Transverse colon (tissue), 4 donors: ENCODE measurements at regions not wholly inside any gene's neighbourhood (a gene's known extent, or its start where the extent isn't known, plus 50 kb on each side); places are given as distances from the start of the nearest gene placed in this dataset.

Experiments used
- DNase-seq: peaks from one replicate; pipeline ENCODE4 v3.0.0-alpha.2; 2019
- H3K27ac ChIP-seq, 4 donors: fragments of 200-600 bp; sonication (generic); 2 replicates each; pipeline ENCODE4 v1.5.1; 2016 to 2018; ENCODE audit warnings: inconsistent platforms in 4 of 4
- H3K27me3 ChIP-seq: fragments of 200-600 bp; sonication (generic); 2 replicates; pipeline ENCODE4 v1.5.1; 2017; ENCODE audit warnings: inconsistent platforms
- H3K36me3 ChIP-seq, 4 donors: fragments of 200-600 bp; sonication (generic); 2 replicates each; pipeline ENCODE4 v1.5.1; 2017 to 2019; ENCODE audit warnings: inconsistent platforms in 4 of 4
- H3K4me1 ChIP-seq, 4 donors: fragments of 200-600 bp; sonication (generic); 2 replicates each; pipeline ENCODE4 v1.5.1; 2017 to 2020; ENCODE audit warnings: inconsistent platforms in 4 of 4
- H3K4me3 ChIP-seq, 4 donors: fragments of 200-600 bp; sonication (generic); 1 replicate in 1 of 4; 2 replicates in 3 of 4; pipeline versions ENCODE4 v1.5.1 to v1.6.1; 2017 to 2019; ENCODE audit warnings: inconsistent platforms in 4 of 4
- H3K9me3 ChIP-seq, 2 donors: fragments of 200-600 bp; sonication (generic); 2 replicates each; pipeline ENCODE4 v1.5.1; 2017 to 2019; ENCODE audit warnings: inconsistent platforms in 2 of 2
- EP300 ChIP-seq: sonication (generic); formaldehyde crosslinking; IDR thresholded peaks from one replicate; pipeline ENCODE4 v1.6.1; 2017; ENCODE audit warnings: antibody characterized with exemption, low read depth
- POLR2A ChIP-seq: fragments of 450-650 bp; IDR thresholded peaks from one replicate; pipeline ENCODE4 v1.6.1; 2016; ENCODE audit warnings: antibody characterized with exemption, mild to moderate bottlenecking, moderate library complexity
- POLR2AphosphoS5 ChIP-seq, 3 donors: sonication (generic); formaldehyde crosslinking; IDR thresholded peaks; one replicate each; pipeline ENCODE4 v1.6.1; 2016; ENCODE audit warnings: antibody characterized with exemption in 3 of 3
- WGBS, 2 donors: methylation state at CpG; one replicate each; pipeline ENCODE4 v1.1.5; 2018; ENCODE audit warnings: low coverage in 1 of 2; 5-methylcytosine and 5-hydroxymethylcytosine counted together
- in situ Hi-C, 4 donors: fragments of 200-750 bp; cut with MboI; loops; one replicate each; pipeline versions ENCODE4 v1.15.0 to v1.15.1; 2017; ENCODE audit warnings: low sequenced_read_pairs in 3 of 4, low pct_ligation_motif_present in 1 of 4, low pct_unique_long_range_greater_than_20kb in 1 of 4
- intact Hi-C: fragments of 100-400 bp; cut with DNase I; formaldehyde crosslinking; loops from one replicate; pipeline ENCODE4 v1.15.1; 2023; ENCODE audit warnings: low total_unique reads
- TF ChIP-seq, protein P1 (sequence below), 5 experiments: fragments of 200-600 bp in 3 of 5; fragments of 450-650 bp in 2 of 5; sonication (generic) in 3 of 5; IDR thresholded peaks; 1 replicate in 2 of 5; 2 replicates in 3 of 5; pipeline ENCODE4 v1.5.1; 2016 to 2017; ENCODE audit warnings: antibody characterized with exemption in 5 of 5, inconsistent platforms in 3 of 5, mild to moderate bottlenecking in 2 of 5, moderate library complexity in 1 of 5

DNA sequence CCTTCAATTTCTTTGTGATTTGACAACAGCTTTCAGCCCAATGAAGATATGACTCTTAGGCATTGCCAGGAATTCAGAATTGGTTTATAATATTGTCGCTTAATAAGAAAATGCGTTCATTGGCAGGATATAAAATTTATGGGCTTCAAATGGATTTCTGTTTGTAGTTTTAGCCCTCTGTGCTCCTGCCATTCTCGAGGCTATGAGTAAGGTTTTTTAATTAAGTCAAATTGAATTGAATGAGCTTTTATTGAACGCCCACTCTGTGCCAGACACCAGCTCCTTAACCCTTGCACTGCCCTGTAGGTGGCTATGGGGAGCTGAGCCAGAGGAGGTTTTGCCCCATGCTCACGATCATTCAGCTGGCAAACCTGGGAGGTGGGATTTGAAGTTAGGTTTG, 115.1 kb downstream of the SLC25A47 start:
- 49 to 52% methylated on average over 3 to 5 of the region's 5 CpGs for WGBS, 2 donors
- no peaks in the 10 kb centered on the region for H3K36me3 ChIP-seq
- no peaks in the 10 kb centered on the region for H3K27me3 ChIP-seq
- intact Hi-C loops (no loop called here), in situ Hi-C loops (no loop called here)
- TF ChIP-seq EP300 (no peak), POLR2A (no peak), POLR2AphosphoS5 (IDR thresholded peaks at IDR 0.05) (no peak)
- TF ChIP-seq, protein P1, sequence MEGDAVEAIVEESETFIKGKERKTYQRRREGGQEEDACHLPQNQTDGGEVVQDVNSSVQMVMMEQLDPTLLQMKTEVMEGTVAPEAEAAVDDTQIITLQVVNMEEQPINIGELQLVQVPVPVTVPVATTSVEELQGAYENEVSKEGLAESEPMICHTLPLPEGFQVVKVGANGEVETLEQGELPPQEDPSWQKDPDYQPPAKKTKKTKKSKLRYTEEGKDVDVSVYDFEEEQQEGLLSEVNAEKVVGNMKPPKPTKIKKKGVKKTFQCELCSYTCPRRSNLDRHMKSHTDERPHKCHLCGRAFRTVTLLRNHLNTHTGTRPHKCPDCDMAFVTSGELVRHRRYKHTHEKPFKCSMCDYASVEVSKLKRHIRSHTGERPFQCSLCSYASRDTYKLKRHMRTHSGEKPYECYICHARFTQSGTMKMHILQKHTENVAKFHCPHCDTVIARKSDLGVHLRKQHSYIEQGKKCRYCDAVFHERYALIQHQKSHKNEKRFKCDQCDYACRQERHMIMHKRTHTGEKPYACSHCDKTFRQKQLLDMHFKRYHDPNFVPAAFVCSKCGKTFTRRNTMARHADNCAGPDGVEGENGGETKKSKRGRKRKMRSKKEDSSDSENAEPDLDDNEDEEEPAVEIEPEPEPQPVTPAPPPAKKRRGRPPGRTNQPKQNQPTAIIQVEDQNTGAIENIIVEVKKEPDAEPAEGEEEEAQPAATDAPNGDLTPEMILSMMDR (IDR thresholded peaks at IDR 0.05): no peak
- H3K9me3 ChIP-seq: no peaks in the 10 kb centered on the region
- H3K27ac ChIP-seq: peak overlapping the region; percentile 78 to 85 (median 80)
- H3K4me1 ChIP-seq: peaks cover 17 to 76% (median 49%) of the 10 kb centered on the region in 4 donors
- no peak for DNase-seq
- no peak overlapping the region for H3K4me3 ChIP-seq

GRCh38 chr14:100438678-100439592, 115.8 kb downstream of the SLC25A47 start:
- Histone ChIP-seq H3K36me3 (no peaks in the 10 kb centered on the region), H3K27me3 (no peaks in the 10 kb centered on the region), H3K4me3 (no peak overlapping the region), H3K4me1 (peaks cover 17 to 76% (median 49%) of the 10 kb centered on the region in 4 donors), H3K27ac (peak overlapping the region; percentile 78 to 85 (median 80)), H3K9me3 (no peaks in the 10 kb centered on the region)
- in situ Hi-C loops: no loop called here
- WGBS, 2 donors: 20 to 46% methylated on average over 1 to 10 of the region's 10 CpGs
- DNase-seq: peak; percentile 87
- TF ChIP-seq POLR2AphosphoS5 (IDR thresholded peaks at IDR 0.05) (peak in 2 of 3 donors; percentile 59 to 77), POLR2A (peak; percentile 49), EP300 (peak; percentile 96)
- TF ChIP-seq, protein P1 (IDR thresholded peaks at IDR 0.05): no peak
- intact Hi-C loops: no loop called here

DNA sequence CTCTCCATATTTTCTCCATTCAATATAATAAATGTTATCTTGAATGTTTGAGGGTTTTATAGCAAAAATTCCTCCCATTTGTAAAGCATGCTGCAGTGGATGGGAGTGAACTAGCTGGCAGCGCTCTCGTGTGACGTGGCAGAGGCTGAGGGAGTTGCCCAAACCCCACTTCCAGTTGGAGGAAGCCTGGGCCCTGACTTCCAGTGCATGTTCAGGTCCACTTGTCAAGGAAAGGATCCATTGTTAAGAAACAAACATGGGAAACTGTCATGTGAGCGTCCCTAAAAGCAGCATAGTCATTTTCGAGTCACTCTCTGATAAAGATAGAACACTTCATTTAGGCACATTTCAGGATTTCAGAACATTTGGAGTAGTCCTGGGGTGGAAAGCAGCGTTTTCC, 116.6 kb downstream of the SLC25A47 start:
- H3K4me3 ChIP-seq: no peak overlapping the region
- peaks cover 17 to 76% (median 49%) of the 10 kb centered on the region in 4 donors for H3K4me1 ChIP-seq
- peak; percentile 75 for DNase-seq
- no peaks in the 10 kb centered on the region for H3K27me3 ChIP-seq
- H3K27ac ChIP-seq: peak overlapping the region; percentile 78 to 85 (median 80)
- no peaks in the 10 kb centered on the region for H3K9me3 ChIP-seq
- H3K36me3 ChIP-seq: no peaks in the 10 kb centered on the region
- in situ Hi-C loops (loop anchor here in 1 of 4 donors (10.0 kb wide), 1 partner anchor 205 kb away; no protein-coding TSS in a partner anchor), intact Hi-C loops (no loop called here)
- WGBS, 2 donors: 26 to 50% methylated on average over 3 to 6 of the region's 6 CpGs
- TF ChIP-seq, protein P1 (IDR thresholded peaks at IDR 0.05): no peak
- TF ChIP-seq EP300: no peak
- no peak for TF ChIP-seq POLR2A
- TF ChIP-seq POLR2AphosphoS5 (IDR thresholded peaks at IDR 0.05): no peak

DNA sequence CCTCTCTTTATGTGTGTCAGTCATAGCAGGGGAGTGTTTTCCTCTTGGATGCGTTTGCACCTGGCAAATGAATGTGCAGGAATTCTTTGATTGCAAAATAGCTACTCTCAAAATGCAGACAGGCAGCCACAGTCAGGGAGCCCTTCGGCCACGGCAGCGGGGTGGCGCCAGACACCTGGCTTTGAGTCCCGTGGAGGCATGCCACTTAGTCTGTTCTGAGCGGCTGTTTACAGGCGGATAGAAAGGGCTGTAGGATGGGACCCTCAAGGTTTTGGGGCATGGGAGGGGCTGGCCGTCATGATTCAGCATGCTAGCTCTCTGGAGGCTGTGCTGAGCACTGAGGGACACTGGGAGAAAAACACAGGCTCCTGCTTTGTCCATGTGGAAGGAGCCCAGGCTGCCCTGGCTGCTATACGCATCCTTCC, 117.1 kb downstream of the SLC25A47 start:
- Histone ChIP-seq H3K36me3 (no peaks in the 10 kb centered on the region), H3K4me3 (no peak overlapping the region), H3K4me1 (peaks cover 17 to 76% (median 49%) of the 10 kb centered on the region in 4 donors), H3K27me3 (no peaks in the 10 kb centered on the region), H3K27ac (peak overlapping the region; percentile 78 to 85 (median 80)), H3K9me3 (no peaks in the 10 kb centered on the region)
- intact Hi-C loops (no loop called here), in situ Hi-C loops (loop anchor here in 1 of 4 donors (10.0 kb wide), 1 partner anchor 205 kb away; no protein-coding TSS in a partner anchor)
- DNase-seq: peak; percentile 82
- 36 to 51% methylated on average over 2 to 10 of the region's 10 CpGs for WGBS, 2 donors
- TF ChIP-seq, protein P1 (IDR thresholded peaks at IDR 0.05): peak; percentile 55 to 89 (median 63)
- no peak for TF ChIP-seq EP300
